Astrocyte of the spinal cord (primary cell): ENCODE measurements at regions not wholly inside any gene's neighbourhood (a gene's known extent, or its start where the extent isn't known, plus 50 kb on each side); places are given as distances from the start of the nearest gene placed in this dataset.

ENCODE experiments used
- DNase-seq: peaks from one replicate; pipeline ENCODE4 v3.0.0; 2011; ENCODE audit warnings: low read depth, low spot score
- H3K4me3 ChIP-seq: 2 replicates; pipeline ENCODE4 v1.5.1; 2011; ENCODE audit warnings: low read depth, mild to moderate bottlenecking, low read length, moderate library complexity
- in situ Hi-C: cut with HindIII; loops from 2 replicates; pipeline ENCODE4 v1.10.0; 2017; ENCODE audit warnings: low sequenced_read_pairs
- TF ChIP-seq, protein P1 (sequence below): IDR thresholded peaks from 2 replicates; pipeline ENCODE4 v1.5.1; 2012; ENCODE audit warnings: low read depth, mild to moderate bottlenecking, low read length, inconsistent platforms

DNA sequence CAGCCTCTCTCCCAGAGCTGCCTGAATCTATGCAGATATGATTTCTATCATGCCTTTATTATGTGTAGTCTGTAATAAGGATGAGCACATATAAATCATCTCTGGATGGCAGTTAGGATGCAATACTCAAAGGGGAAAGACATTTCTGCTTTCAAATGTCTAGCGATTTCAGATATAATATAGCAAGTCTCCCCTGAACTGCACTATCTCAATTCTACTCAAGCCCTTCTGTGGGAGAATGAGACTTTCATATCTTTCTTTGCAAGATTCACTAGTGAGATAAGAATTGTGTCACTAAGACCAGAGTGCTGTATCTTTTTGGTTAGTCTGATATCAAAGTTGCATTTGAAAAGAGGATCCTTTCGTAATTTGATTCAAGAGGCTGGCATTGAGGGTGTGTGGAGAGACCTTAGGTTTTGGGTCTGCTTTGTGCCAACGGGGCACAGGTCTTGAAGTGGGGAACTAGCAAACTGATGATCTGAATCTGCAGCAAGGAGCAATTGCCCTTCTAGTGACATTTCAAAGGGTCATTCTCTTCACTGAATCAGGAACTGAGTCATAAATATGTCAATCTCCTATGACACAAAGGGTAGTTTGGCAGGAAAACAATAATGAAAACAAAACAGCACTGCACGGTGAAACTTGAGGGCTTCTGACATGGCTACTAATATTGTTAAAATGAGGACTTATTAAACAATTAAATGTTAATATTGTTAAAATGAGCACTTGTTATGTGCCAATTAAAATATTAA, 305.5 kb upstream of the CLINT1 start:
- in situ Hi-C loops: no loop called here
- TF ChIP-seq, protein P1, sequence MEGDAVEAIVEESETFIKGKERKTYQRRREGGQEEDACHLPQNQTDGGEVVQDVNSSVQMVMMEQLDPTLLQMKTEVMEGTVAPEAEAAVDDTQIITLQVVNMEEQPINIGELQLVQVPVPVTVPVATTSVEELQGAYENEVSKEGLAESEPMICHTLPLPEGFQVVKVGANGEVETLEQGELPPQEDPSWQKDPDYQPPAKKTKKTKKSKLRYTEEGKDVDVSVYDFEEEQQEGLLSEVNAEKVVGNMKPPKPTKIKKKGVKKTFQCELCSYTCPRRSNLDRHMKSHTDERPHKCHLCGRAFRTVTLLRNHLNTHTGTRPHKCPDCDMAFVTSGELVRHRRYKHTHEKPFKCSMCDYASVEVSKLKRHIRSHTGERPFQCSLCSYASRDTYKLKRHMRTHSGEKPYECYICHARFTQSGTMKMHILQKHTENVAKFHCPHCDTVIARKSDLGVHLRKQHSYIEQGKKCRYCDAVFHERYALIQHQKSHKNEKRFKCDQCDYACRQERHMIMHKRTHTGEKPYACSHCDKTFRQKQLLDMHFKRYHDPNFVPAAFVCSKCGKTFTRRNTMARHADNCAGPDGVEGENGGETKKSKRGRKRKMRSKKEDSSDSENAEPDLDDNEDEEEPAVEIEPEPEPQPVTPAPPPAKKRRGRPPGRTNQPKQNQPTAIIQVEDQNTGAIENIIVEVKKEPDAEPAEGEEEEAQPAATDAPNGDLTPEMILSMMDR: no peak
- DNase-seq: no peak
- H3K4me3 ChIP-seq: no peak overlapping the region

DNA sequence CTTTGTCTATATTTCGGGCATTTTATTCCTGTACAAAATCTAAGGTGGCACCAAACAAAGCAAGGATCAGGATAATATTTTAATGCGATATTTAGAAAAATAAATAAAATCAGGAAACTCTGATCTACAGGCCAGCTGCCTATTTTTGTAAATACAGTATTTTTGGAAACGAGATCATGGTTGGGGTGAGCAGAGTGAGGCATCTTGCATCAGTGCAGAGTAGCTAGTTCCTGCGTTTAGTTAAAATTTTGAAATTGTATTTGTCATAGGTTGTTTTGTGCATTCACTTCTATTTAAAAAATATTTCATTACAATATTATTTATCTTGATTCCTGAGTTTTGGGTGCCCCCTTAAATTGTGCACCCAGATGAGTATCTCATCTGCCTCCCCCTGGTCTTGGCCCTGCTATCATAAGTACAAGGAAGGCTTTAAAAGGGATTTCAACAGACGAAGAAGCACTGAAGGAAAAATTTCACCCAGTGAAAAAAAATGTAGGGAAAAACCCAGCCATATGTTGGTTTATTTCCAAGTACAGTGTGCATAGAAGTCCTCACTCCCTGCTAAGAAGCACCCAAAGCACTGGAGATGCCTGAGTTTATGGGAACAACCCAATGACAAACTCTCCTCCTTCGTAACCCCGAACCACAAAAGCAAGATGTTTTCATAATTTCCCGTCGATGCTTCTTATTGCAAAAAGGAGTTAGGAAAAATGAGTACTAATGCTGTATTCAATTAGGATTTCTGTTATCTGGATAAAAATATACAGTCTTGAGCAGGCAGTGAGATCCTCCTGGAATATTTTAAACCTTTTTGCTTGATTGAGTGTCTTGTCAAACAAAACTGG, 304.7 kb upstream of the CLINT1 start:
- no peak overlapping the region for H3K4me3 ChIP-seq
- in situ Hi-C loops: no loop called here
- TF ChIP-seq, protein P1: no peak
- no peak for DNase-seq

DNA sequence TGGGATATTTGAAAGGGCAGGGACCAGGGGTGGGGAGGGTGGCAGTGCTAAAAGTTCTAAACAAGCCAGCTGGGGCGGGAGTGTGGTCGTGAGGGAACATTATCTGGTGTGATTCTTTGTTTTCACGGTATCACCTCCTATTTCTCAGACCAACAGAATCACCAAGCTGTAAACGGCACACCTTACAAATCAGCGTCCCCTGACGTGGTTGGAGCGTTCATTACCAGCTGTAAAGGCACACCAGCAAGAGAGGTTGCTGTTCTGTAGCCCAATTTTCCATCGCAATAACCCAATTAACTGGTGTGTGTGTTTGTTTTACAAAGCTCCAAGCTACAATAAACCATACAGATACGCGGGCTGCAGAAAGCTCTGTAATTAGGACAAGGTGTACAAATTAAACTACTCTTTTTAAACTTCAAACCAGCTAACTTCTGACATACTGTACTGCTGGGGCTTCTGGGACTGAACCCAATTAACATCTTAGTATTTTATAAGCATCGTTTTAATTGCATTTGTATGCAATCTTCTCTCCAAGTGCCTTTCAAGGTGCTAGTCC, 303.6 kb upstream of the CLINT1 start:
- in situ Hi-C loops: no loop called here
- TF ChIP-seq, protein P1: no peak
- no peak overlapping the region for H3K4me3 ChIP-seq
- DNase-seq: no peak

DNA sequence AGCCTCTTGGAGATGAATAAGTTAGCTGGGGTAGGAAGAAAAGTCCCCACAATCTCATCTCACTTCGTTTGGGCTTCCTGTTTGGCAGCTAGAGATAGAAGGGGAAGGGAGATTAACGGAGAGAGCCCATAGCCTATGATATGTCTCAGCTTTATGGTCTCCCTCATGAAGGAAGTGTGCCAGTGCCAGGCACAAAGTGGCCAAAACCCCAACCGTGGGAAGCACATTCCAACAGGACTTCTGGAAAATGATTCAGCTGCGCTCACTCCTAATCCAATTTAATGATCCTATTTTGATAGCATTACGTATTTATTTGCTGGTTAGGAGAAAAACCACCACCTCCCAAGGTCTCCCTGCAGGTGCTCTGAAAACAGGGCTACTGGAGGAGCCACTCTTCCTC, 303.1 kb upstream of the CLINT1 start:
- TF ChIP-seq, protein P1: no peak
- no peak for DNase-seq
- in situ Hi-C loops: no loop called here

DNA sequence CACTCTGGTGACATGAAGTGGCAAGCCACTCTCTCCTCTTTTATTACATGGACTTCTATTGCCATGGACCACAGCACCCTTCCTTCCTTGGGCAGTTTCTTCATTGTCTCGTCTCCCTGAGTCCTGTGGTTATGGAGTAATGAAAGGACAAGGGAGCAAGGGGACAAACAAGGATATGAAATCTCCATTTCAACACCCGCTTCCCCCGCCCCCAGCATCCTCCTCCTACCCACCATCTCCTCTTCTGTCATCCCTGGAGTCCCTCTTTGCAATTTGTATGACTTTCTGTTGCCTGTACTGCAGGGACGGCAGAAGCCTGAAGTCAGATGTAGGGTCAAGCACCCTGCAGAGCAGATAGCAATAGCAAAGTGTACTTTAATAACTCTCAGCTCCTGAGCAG, 300.7 kb upstream of the CLINT1 start:
- no peak overlapping the region for H3K4me3 ChIP-seq
- no peak for DNase-seq
- TF ChIP-seq, protein P1: no peak
- in situ Hi-C loops: no loop called here

More for the DNA sequence above, 303.1 kb upstream of the CLINT1 start:
- no peak overlapping the region for H3K4me3 ChIP-seq

DNA sequence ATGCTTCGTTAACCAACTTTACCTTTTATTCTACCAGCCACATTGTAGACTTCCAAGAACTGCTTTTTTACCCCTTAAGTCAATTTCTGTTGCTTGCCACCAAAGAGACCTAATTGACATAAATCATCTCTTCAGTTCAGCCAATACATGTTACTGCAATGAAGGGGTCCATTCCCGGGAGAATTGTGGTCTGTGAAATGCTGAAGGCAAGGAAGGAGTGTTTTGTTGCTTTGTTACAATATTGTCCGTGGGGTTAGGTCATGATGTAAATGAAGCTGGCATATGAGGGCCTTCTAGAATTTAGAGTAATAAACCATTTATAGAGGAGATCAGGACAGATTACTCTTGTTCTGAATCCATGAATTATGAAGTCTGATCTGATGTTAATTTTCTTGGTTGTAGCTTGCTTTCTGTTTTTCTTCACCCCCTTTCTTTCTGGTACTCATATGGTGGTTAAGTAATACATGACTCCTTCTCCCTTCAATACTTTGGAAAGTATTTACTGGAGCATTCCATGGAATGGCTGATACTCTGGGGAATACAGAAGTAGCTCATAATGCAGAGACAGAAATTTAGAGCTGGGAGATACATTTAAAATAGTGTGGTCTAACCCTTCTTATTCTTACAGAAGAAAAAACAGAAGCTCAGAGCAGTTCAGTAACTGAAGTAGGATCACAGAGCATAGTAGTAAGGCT, 297.0 kb upstream of the CLINT1 start:
- TF ChIP-seq, protein P1: no peak
- no peak overlapping the region for H3K4me3 ChIP-seq
- no peak for DNase-seq
- in situ Hi-C loops: no loop called here
